Activated CD8-positive, alpha-beta memory T cell treated with anti-CD3 and anti-CD28 coated beads, Interleukin-2, amount 50 U/mL, for 48 hours (primary cell): ENCODE measurements at regions not wholly inside any gene's neighbourhood (a gene's known extent, or its start where the extent isn't known, plus 50 kb on each side); places are given as distances from the start of the nearest gene placed in this dataset.

Source experiments
- DNase-seq: peaks from one replicate; pipeline ENCODE4 v3.0.0-alpha.2; 2020

- no peak for DNase-seq
Observed at GRCh38 chr21:18460979-18461378, 57.4 kb upstream of the TMPRSS15 start.

DNA sequence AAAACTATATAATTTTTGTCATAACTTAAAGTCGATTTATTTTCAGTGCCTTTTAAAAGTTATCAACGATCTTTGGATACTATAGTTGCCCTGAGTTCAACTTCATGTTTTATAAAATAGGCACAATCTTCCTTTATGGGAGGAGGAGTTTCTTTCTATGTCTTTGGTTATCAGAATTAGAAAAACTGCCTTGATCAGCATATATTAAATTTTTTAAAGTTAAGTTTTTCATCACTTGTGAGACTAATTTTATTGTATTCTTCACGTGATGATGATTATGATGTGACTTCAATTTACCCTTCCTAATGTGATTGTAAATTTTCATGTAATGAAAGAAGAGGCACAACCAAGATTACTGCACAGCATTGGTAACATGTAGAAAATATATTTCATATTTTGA, 58.2 kb upstream of the TMPRSS15 start:
- DNase-seq: no peak

DNA sequence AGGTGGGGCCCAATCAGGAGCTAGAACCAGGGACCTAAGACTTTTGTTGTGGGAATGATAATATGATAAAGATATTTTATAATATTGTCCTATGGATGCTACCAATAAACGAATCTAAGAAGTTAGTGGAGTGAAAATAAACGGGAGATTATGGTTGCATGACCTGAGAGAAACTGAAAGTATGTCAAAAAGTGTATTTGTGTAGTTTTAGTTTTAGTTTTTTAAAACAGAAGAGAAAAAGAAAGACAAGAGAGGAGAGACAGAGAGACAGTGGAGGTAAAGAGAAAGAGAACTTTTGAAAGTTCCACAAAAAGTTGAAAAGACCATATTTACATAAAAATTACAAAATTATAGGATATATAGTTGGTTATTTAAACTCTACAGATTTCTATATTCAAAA, 64.1 kb upstream of the TMPRSS15 start:
- no peak for DNase-seq

GRCh38 chr21:18468790-18469189, 65.2 kb upstream of the TMPRSS15 start:
- DNase-seq: no peak

- DNase-seq: no peak
Observed at GRCh38 chr21:18476639-18477038, 73.1 kb upstream of the TMPRSS15 start.

DNA sequence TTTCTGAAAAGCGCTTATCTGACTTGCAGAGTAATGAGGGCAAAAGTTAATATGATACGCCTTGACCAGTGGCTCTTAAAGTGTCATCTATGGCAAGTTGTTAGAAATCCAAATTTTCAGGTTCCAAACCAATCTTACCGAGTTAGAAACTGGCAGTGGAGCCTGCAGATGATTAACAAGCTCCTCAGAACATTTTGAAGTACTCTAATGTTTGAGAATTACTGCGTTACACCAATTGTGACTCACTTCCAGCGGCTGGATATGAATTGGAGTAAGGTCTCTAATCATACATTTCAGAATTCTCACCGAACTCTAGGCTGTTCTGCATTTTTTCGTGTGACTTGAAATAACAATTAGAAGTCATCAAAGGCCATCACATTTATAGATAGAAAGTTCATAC, 73.5 kb upstream of the TMPRSS15 start:
- DNase-seq: no peak

GRCh38 chr21:18478513-18478912, 74.9 kb upstream of the TMPRSS15 start:
- DNase-seq: no peak

- no peak for DNase-seq
Observed at GRCh38 chr21:18488252-18488651, 84.7 kb upstream of the TMPRSS15 start.

DNA sequence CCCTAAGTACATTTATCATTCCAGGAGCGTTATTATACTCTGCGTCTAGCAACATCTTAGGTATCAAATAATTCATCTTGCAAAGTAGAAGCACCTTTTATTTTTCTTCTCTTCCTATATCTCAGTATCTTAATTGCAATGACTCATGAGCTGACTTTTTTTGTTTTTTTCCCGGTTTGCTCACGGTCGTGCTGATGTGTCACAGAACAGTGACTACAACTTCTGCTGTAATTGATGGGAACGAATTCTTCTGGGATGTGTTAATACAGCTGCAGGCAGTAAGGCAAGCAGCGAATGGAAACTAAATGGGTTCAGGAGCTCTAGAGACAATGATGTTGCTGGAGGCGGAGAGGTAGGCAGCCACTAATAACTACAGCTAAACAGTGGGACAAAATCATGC, 89.8 kb upstream of the TMPRSS15 start:
- DNase-seq: no peak

DNA sequence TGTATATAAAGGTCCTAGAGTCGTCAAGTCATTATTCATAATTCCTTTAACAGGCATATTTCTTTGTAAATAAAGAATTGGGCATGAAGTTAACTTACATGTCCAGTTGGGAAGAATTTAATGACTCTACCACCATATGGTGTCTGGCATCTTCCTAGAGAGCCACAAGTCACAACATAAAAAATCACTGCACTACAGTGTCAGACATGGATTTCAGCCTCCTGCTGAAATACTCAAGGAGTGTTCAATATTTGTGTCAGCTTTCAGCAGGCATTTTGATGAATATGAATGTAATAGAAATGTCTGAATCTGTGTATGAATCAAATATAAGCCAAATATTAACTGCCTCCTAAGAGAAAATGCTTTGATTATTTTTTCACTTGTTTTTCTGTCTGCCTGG, 91.9 kb upstream of the TMPRSS15 start:
- DNase-seq: no peak

DNA sequence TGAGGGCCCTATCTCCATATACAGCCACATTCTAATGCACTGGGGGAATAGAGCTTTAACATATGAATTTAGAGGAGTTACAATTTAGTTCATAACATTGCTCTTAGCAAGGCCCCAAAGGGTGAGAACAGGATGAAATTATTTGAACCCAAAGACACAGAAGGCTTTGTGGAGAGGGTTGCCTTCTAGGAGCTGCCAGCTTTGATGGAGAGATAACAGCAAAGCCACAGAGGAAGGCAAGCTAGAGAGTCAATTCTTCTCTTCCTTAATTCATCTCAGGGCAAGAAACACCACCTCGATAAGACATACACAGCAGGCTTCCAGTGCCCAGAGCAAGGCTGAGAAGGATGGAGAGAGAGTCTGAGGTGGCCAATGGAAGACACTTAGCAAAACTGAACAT, 94.8 kb upstream of the TMPRSS15 start:
- DNase-seq: no peak

DNA sequence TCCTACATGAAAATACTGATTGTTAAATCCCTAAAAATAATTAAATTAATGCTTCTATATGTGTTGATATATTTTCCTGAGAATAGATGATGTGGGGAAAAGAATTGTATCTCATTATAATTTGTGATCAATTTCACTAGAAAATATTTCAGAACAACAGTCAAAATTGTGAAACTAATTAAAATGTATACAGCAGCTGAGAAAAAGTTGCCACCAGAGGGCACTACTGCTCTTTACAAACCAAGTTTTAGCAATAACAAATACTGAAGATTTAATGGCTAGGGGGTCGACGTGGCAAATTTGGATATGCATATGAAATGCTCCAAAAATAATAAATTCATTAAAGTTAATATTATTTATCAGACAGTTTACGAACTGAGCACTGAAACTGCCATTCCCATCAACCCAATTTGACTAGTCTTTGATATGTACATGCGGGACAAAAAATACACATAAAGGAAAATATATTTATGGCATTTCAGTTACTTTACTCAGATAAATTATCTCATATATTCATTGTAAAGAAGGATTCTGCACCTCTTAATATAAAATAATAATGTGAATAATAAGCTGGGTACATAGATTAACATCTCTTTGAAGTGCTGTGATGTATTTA, 96.3 kb upstream of the TMPRSS15 start:
- DNase-seq: peak; percentile 58

- DNase-seq: no peak
Observed at GRCh38 chr21:18518054-18518481, 114.5 kb upstream of the TMPRSS15 start.

- no peak for DNase-seq
Observed at GRCh38 chr21:18521204-18521603, 117.6 kb upstream of the TMPRSS15 start.

GRCh38 chr21:18522181-18522972, 118.8 kb upstream of the TMPRSS15 start:
- DNase-seq: no peak

GRCh38 chr21:18524097-18524880, 120.7 kb upstream of the TMPRSS15 start:
- no peak for DNase-seq

- DNase-seq: no peak
Observed at GRCh38 chr21:18529254-18529653, 125.7 kb upstream of the TMPRSS15 start.

- DNase-seq: no peak
Observed at GRCh38 chr21:18542081-18542480, 138.5 kb upstream of the TMPRSS15 start.

- DNase-seq: no peak
Observed at GRCh38 chr21:18545908-18546307, 142.3 kb upstream of the TMPRSS15 start.

DNA sequence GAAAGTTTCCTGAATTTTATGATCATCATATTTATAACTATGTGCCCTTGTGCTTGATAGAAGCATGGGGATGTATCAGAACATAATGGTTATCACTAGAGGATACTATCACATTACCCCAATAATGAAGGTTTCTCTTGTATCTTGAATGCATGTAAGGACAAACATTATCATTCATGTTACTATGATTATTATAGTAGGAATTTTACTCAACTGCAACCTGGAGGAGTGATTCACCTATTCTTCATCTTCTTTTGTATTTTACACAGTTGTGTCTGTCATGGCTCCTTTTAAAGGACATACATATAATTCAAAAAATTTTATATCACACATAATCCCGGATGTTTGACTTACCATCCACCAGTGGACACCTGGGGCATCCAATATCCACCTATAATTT, 143.8 kb upstream of the TMPRSS15 start:
- DNase-seq: no peak

GRCh38 chr21:18548249-18548648, 144.7 kb upstream of the TMPRSS15 start:
- no peak for DNase-seq

GRCh38 chr21:18549214-18549905, 145.8 kb upstream of the TMPRSS15 start:
- no peak for DNase-seq

GRCh38 chr21:18550361-18550760, 146.8 kb upstream of the TMPRSS15 start:
- no peak for DNase-seq
